ENCODE measurements at regions not wholly inside any gene's neighbourhood (a gene's known extent, or its start where the extent isn't known, plus 50 kb on each side); places are given as distances from the start of the nearest gene placed in this dataset.
A peak's percentile ranks its signal among the peaks of the same experiment; 100 is the strongest.

DNA sequence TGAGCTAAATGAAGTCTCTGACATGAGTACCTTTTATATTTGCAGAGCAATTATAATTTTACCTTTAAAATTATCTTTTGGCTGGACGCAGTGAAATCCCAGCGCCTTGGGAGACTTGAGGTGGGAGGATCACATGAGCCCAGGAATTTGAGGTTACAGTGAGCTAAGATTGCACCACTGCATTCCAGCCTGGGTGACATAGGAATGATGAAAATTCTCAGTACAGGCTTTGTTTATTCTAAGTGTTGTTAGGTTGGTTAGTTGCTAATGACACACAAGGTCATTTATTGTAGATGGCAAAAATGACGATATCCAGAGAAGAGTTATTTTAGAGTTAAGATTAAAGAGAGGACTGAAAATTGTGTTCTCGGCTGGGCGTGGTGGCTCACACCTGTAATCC lies 87.6 kb downstream of the XRCC2 start:
- Histone ChIP-seq H2AK5ac (ENCODE audit: low read length, severe bottlenecking) (no peak overlapping the region), H2BK12ac (ENCODE audit: low read length in 2 of 2) (no peak overlapping the region), H4K8ac (ENCODE audit: low read length) (no peak overlapping the region), H3K36me3 (ENCODE audit: control insufficient read depth in 1 of 2, insufficient read depth in 2 of 2, low read depth in 1 of 2, low read length in 2 of 2) (no peaks in the 10 kb centered on the region), H3K79me1 (replicated peaks; ENCODE audit: low read length, poor library complexity, severe bottlenecking) (no peaks in the 10 kb centered on the region), H3K4me3 (ENCODE audit: insufficient read depth in 1 of 2, low read depth in 1 of 2, low read length in 2 of 2) (no peak overlapping the region), H3K27ac (ENCODE audit: low read length, poor library complexity, severe bottlenecking) (no peak overlapping the region), H3K9me3 (ENCODE audit: control insufficient read depth, low read length) (no peaks in the 10 kb centered on the region), H2AFZ (ENCODE audit: low read depth, low read length) (no peak overlapping the region), H3K4me2 (ENCODE audit: low read length, poor library complexity, severe bottlenecking) (no peak overlapping the region), H3K18ac (ENCODE audit: low read depth in 1 of 2, low read length in 2 of 2) (no peak overlapping the region), H3K14ac (ENCODE audit: low read length in 2 of 2) (no peak overlapping the region), H2BK15ac (ENCODE audit: low read depth, poor library complexity, severe bottlenecking) (no peak overlapping the region), H3K4me1 (ENCODE audit: control insufficient read depth, insufficient read depth, low read depth, low read length) (no peaks in the 10 kb centered on the region), H3K9ac (ENCODE audit: low read length) (no peak overlapping the region), H2BK5ac (ENCODE audit: low read depth, low read length, poor library complexity, severe bottlenecking) (no peak overlapping the region), H3K23ac (ENCODE audit: low read length in 2 of 2) (no peak overlapping the region), H3K27me3 (ENCODE audit: control insufficient read depth in 1 of 2, insufficient read depth in 1 of 2, low read length in 2 of 2) (no peaks in the 10 kb centered on the region), H3K4ac (ENCODE audit: low read depth in 1 of 2, low read length in 2 of 2) (no peak overlapping the region), H4K91ac (ENCODE audit: low read length) (no peak overlapping the region), H2BK120ac (ENCODE audit: low read depth, low read length) (no peak overlapping the region)
- 69% methylated on average over 5 of the region's 5 CpGs for WGBS
- DNase-seq, result peak; percentile 77

GRCh38 chr7:152587366-152587765 lies 88.6 kb downstream of the XRCC2 start:
- Histone ChIP-seq H2BK15ac (ENCODE audit: low read depth, poor library complexity, severe bottlenecking) (no peak overlapping the region), H3K9me3 (ENCODE audit: control insufficient read depth, low read length) (no peaks in the 10 kb centered on the region), H3K23ac (ENCODE audit: low read length in 2 of 2) (no peak overlapping the region), H3K14ac (ENCODE audit: low read length in 2 of 2) (no peak overlapping the region), H3K4me1 (ENCODE audit: control insufficient read depth, insufficient read depth, low read depth, low read length) (no peaks in the 10 kb centered on the region), H3K4me3 (ENCODE audit: insufficient read depth in 1 of 2, low read depth in 1 of 2, low read length in 2 of 2) (no peak overlapping the region), H2AFZ (ENCODE audit: low read depth, low read length) (no peak overlapping the region), H3K18ac (ENCODE audit: low read depth in 1 of 2, low read length in 2 of 2) (no peak overlapping the region), H3K27me3 (ENCODE audit: control insufficient read depth in 1 of 2, insufficient read depth in 1 of 2, low read length in 2 of 2) (no peaks in the 10 kb centered on the region), H2BK5ac (ENCODE audit: low read depth, low read length, poor library complexity, severe bottlenecking) (no peak overlapping the region), H2BK12ac (ENCODE audit: low read length in 2 of 2) (no peak overlapping the region), H3K36me3 (ENCODE audit: control insufficient read depth in 1 of 2, insufficient read depth in 2 of 2, low read depth in 1 of 2, low read length in 2 of 2) (no peaks in the 10 kb centered on the region), H3K9ac (ENCODE audit: low read length) (no peak overlapping the region), H3K4me2 (ENCODE audit: low read length, poor library complexity, severe bottlenecking) (no peak overlapping the region), H4K91ac (ENCODE audit: low read length) (no peak overlapping the region), H2AK5ac (ENCODE audit: low read length, severe bottlenecking) (no peak overlapping the region), H2BK120ac (ENCODE audit: low read depth, low read length) (no peak overlapping the region), H3K27ac (ENCODE audit: low read length, poor library complexity, severe bottlenecking) (no peak overlapping the region), H3K4ac (ENCODE audit: low read depth in 1 of 2, low read length in 2 of 2) (no peak overlapping the region), H4K8ac (ENCODE audit: low read length) (no peak overlapping the region), H3K79me1 (replicated peaks; ENCODE audit: low read length, poor library complexity, severe bottlenecking) (no peaks in the 10 kb centered on the region)
- 83% methylated on average over 1 of the region's 1 CpG for WGBS
- DNase-seq, result peak; percentile 9

DNA sequence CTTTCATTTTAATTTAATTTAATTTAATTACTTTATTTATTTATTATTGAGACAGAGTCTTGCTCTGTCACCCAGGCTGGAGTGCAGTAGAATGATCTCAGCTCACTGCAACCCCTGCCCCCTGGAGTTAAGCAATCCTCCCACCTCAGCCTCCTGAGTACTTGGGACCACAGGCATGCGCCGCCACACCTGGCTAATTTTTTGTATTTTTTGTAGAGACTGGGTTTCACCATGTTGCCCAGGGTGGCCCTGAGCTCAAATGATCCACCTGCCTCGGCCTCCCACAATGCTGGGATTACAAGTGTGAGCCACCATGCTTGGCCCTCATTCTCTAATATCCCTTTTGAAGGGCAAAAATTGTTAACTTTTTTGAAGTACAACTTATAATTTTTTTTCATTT lies 92.9 kb downstream of the XRCC2 start:
- Histone ChIP-seq H2AK5ac (ENCODE audit: low read length, severe bottlenecking) (no peak overlapping the region), H2BK12ac (ENCODE audit: low read length in 2 of 2) (no peak overlapping the region), H3K23ac (ENCODE audit: low read length in 2 of 2) (no peak overlapping the region), H3K4me3 (ENCODE audit: insufficient read depth in 1 of 2, low read depth in 1 of 2, low read length in 2 of 2) (no peak overlapping the region), H3K14ac (ENCODE audit: low read length in 2 of 2) (no peak overlapping the region), H3K4me2 (ENCODE audit: low read length, poor library complexity, severe bottlenecking) (no peak overlapping the region), H3K9me3 (ENCODE audit: control insufficient read depth, low read length) (no peaks in the 10 kb centered on the region), H3K4me1 (ENCODE audit: control insufficient read depth, insufficient read depth, low read depth, low read length) (no peaks in the 10 kb centered on the region), H3K18ac (ENCODE audit: low read depth in 1 of 2, low read length in 2 of 2) (no peak overlapping the region), H3K27ac (ENCODE audit: low read length, poor library complexity, severe bottlenecking) (no peak overlapping the region), H2BK120ac (ENCODE audit: low read depth, low read length) (no peak overlapping the region), H4K91ac (ENCODE audit: low read length) (no peak overlapping the region), H2BK5ac (ENCODE audit: low read depth, low read length, poor library complexity, severe bottlenecking) (no peak overlapping the region), H3K27me3 (ENCODE audit: control insufficient read depth in 1 of 2, insufficient read depth in 1 of 2, low read length in 2 of 2) (peaks cover 0 to 5% of the 10 kb centered on the region in 2 experiments), H3K9ac (ENCODE audit: low read length) (no peak overlapping the region), H4K8ac (ENCODE audit: low read length) (no peak overlapping the region), H3K36me3 (ENCODE audit: control insufficient read depth in 1 of 2, insufficient read depth in 2 of 2, low read depth in 1 of 2, low read length in 2 of 2) (no peaks in the 10 kb centered on the region), H3K79me1 (replicated peaks; ENCODE audit: low read length, poor library complexity, severe bottlenecking) (no peaks in the 10 kb centered on the region), H3K4ac (ENCODE audit: low read depth in 1 of 2, low read length in 2 of 2) (no peak overlapping the region), H2AFZ (ENCODE audit: low read depth, low read length) (no peak overlapping the region), H2BK15ac (ENCODE audit: low read depth, poor library complexity, severe bottlenecking) (no peak overlapping the region)
- 79% methylated on average over 3 of the region's 3 CpGs for WGBS
- DNase-seq, result no peak

- DNase-seq, result no peak
- H3K4me3 ChIP-seq (ENCODE audit: insufficient read depth in 1 of 2, low read depth in 1 of 2, low read length in 2 of 2), result no peak overlapping the region
- H3K36me3 ChIP-seq (ENCODE audit: control insufficient read depth in 1 of 2, insufficient read depth in 2 of 2, low read depth in 1 of 2, low read length in 2 of 2), result no peaks in the 10 kb centered on the region
- H2AFZ ChIP-seq (ENCODE audit: low read depth, low read length), result no peak overlapping the region
- H3K4ac ChIP-seq (ENCODE audit: low read depth in 1 of 2, low read length in 2 of 2), result no peak overlapping the region
- 90% methylated on average over 10 of the region's 10 CpGs for WGBS
- H4K91ac ChIP-seq (ENCODE audit: low read length), result no peak overlapping the region
- H3K9me3 ChIP-seq (ENCODE audit: control insufficient read depth, low read length), result peaks cover 8% of the 10 kb centered on the region
- no peak overlapping the region for H3K18ac ChIP-seq (ENCODE audit: low read depth in 1 of 2, low read length in 2 of 2)
- H4K8ac ChIP-seq (ENCODE audit: low read length), result no peak overlapping the region
- H3K27ac ChIP-seq (ENCODE audit: low read length, poor library complexity, severe bottlenecking), result no peak overlapping the region
- no peak overlapping the region for H2BK12ac ChIP-seq (ENCODE audit: low read length in 2 of 2)
- no peak overlapping the region for H3K23ac ChIP-seq (ENCODE audit: low read length in 2 of 2)
- no peak overlapping the region for H2BK15ac ChIP-seq (ENCODE audit: low read depth, poor library complexity, severe bottlenecking)
- H3K14ac ChIP-seq (ENCODE audit: low read length in 2 of 2), result no peak overlapping the region
- no peak overlapping the region for H3K9ac ChIP-seq (ENCODE audit: low read length)
- H2BK5ac ChIP-seq (ENCODE audit: low read depth, low read length, poor library complexity, severe bottlenecking), result no peak overlapping the region
- peaks cover 0 to 14% of the 10 kb centered on the region in 2 experiments for H3K27me3 ChIP-seq (ENCODE audit: control insufficient read depth in 1 of 2, insufficient read depth in 1 of 2, low read length in 2 of 2)
- H2AK5ac ChIP-seq (ENCODE audit: low read length, severe bottlenecking), result no peak overlapping the region
- no peak overlapping the region for H3K4me2 ChIP-seq (ENCODE audit: low read length, poor library complexity, severe bottlenecking)
- H3K4me1 ChIP-seq (ENCODE audit: control insufficient read depth, insufficient read depth, low read depth, low read length), result peaks cover 5% of the 10 kb centered on the region
- H2BK120ac ChIP-seq (ENCODE audit: low read depth, low read length), result no peak overlapping the region
- H3K79me1 ChIP-seq (replicated peaks; ENCODE audit: low read length, poor library complexity, severe bottlenecking), result no peaks in the 10 kb centered on the region
These were observed 96.9 kb downstream of the XRCC2 start for GRCh38 chr7:152579070-152579469.

Measured in mesenchymal stem cell (in vitro differentiated cells and primary cell).